Neural progenitor cell (in vitro differentiated cells): ENCODE measurements at regions not wholly inside any gene's neighbourhood (a gene's known extent, or its start where the extent isn't known, plus 50 kb on each side); places are given as distances from the start of the nearest gene placed in this dataset.

Experiments
- DNase-seq: peaks from one replicate; pipeline ENCODE4 v3.0.0-alpha.2; 2016; ENCODE audit warnings: low spot score
- H2AFZ ChIP-seq: fragments of 200-600 bp; sonication (generic); replicated peaks from 2 replicates; pipeline ENCODE4 v1.6.1; 2016; ENCODE audit warnings: antibody characterized with exemption
- H3F3A ChIP-seq: fragments of 200-600 bp; sonication (generic); 2 replicates; pipeline ENCODE4 v1.6.1; 2016; ENCODE audit warnings: antibody characterized with exemption, low read depth
- H3K27ac ChIP-seq: fragments of 200-600 bp; sonication (generic); 2 replicates; pipeline ENCODE4 v1.5.1; 2016; ENCODE audit warnings: mild to moderate bottlenecking
- H3K27me3 ChIP-seq: fragments of 200-600 bp; sonication (generic); 2 replicates; pipeline ENCODE4 v1.6.1; 2016; ENCODE audit warnings: mild to moderate bottlenecking, moderate library complexity
- H3K36me3 ChIP-seq: fragments of 200-600 bp; sonication (generic); 2 replicates; pipeline ENCODE4 v1.5.1; 2016
- H3K4me1 ChIP-seq: fragments of 200-600 bp; sonication (generic); 2 replicates; pipeline ENCODE4 v1.6.1; 2016; ENCODE audit warnings: mixed run types
- H3K4me2 ChIP-seq: fragments of 200-600 bp; sonication (generic); 2 replicates; pipeline ENCODE4 v1.6.1; 2016
- H3K4me3 ChIP-seq: fragments of 200-600 bp; sonication (generic); 2 replicates; pipeline ENCODE4 v1.5.1; 2016
- H3K79me2 ChIP-seq: fragments of 200-600 bp; sonication (generic); 2 replicates; pipeline ENCODE4 v1.6.1; 2016; ENCODE audit warnings: low read depth
- H3K9ac ChIP-seq: fragments of 200-600 bp; sonication (generic); 2 replicates; pipeline ENCODE4 v1.6.1; 2016
- H3K9me3 ChIP-seq: fragments of 200-600 bp; sonication (generic); 2 replicates; pipeline ENCODE4 v1.5.1; 2016; ENCODE audit warnings: low read depth
- H4K20me1 ChIP-seq: fragments of 200-600 bp; sonication (generic); 2 replicates; pipeline ENCODE4 v1.6.1; 2016; ENCODE audit warnings: low read depth
- H3K27ac Mint-ChIP-seq: 3 replicates; pipeline ENCODE4 v1.8.0; 2021; ENCODE audit warnings: mixed read lengths
- H3K27me3 Mint-ChIP-seq: 2 replicates; pipeline ENCODE4 v1.8.0; 2022; ENCODE audit warnings: low read depth, mild to moderate bottlenecking, inconsistent platforms, moderate library complexity, mixed read lengths; ENCODE audit not compliant: insufficient read depth
- H3K36me3 Mint-ChIP-seq: 3 replicates; pipeline ENCODE4 v1.8.0; 2021; ENCODE audit warnings: mixed read lengths
- H3K4me1 Mint-ChIP-seq: 3 replicates; pipeline ENCODE4 v1.8.0; 2021; ENCODE audit warnings: mixed read lengths
- H3K4me3 Mint-ChIP-seq: 3 replicates; pipeline ENCODE4 v1.8.0; 2021; ENCODE audit warnings: mild to moderate bottlenecking, moderate library complexity, mixed read lengths
- H3K9me3 Mint-ChIP-seq: 3 replicates; pipeline ENCODE4 v1.8.0; 2020; ENCODE audit warnings: mixed read lengths
- EZH2 ChIP-seq: fragments of 200-600 bp; sonication (generic); IDR thresholded peaks from 2 replicates; pipeline ENCODE4 v1.6.1; 2017; ENCODE audit warnings: antibody characterized with exemption, mild to moderate bottlenecking, moderate library complexity
- EZH2phosphoT487 ChIP-seq: fragments of 200-600 bp; sonication (generic); IDR thresholded peaks from 2 replicates; pipeline ENCODE4 v1.6.1; 2017; ENCODE audit warnings: antibody characterized with exemption
- TF ChIP-seq, protein P1 (sequence below): fragments of 200-600 bp; sonication (generic); IDR thresholded peaks from 2 replicates; pipeline ENCODE4 v1.5.1; 2017; ENCODE audit warnings: antibody characterized with exemption, mild to moderate bottlenecking

DNA sequence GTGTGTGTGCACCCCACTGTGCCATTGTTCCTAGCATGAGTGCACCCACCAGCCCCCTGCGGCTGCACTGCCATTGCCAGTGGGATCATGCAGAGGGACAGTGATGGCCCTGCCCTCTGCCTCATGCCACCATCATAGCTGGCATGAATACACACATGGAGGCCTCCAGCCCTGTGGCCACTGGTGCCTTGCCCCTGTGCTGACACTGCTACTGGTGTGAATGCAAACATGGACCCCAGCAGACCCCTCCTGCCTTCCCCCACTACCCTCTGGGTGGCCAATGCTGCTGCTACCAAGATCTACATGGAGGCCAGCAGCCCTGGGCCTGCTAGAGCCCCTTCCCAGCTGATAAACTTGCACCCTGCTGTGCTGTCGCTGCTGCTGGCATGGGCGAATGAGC lies 995.5 kb upstream of the GOT2 start:
- Mint-ChIP-seq H3K27ac (no peak overlapping the region), H3K36me3 (no peaks in the 10 kb centered on the region), H3K27me3 (peaks cover 4% of the 10 kb centered on the region), H3K4me1 (no peaks in the 10 kb centered on the region), H3K9me3 (peaks cover 11% of the 10 kb centered on the region), H3K4me3 (no peak overlapping the region)
- no peak for DNase-seq
- Histone ChIP-seq H4K20me1 (no peaks in the 10 kb centered on the region), H3K4me3 (no peak overlapping the region), H3K4me2 (no peak overlapping the region), H3K27me3 (no peaks in the 10 kb centered on the region), H2AFZ (no peak overlapping the region), H3K36me3 (no peaks in the 10 kb centered on the region), H3K79me2 (no peaks in the 10 kb centered on the region), H3K27ac (no peak overlapping the region), H3K9me3 (no peaks in the 10 kb centered on the region), H3K9ac (no peak overlapping the region), H3F3A (no peaks in the 10 kb centered on the region), H3K4me1 (no peaks in the 10 kb centered on the region)
- TF ChIP-seq EZH2phosphoT487 (no peak), EZH2 (no peak)

DNA sequence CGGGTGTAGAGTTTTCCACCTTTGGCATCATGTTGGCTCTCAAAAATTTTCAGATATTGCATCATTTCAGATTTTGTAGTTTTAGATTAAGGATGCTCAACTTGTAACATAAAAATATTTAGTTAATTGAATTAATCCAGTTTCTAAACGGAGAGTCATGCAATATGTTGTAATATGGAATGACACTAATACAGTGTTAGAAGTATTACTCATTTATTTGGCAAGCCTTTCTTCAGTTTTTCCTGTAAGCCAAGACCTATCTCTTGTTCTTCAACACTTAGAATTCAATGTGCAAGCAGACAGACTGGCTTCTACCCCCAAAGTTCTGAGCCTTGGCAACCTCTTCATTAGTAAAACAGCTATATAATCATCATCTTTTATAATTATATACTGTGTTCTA lies 985.0 kb upstream of the GOT2 start:
- TF ChIP-seq EZH2phosphoT487 (no peak), EZH2 (no peak)
- TF ChIP-seq, protein P1, sequence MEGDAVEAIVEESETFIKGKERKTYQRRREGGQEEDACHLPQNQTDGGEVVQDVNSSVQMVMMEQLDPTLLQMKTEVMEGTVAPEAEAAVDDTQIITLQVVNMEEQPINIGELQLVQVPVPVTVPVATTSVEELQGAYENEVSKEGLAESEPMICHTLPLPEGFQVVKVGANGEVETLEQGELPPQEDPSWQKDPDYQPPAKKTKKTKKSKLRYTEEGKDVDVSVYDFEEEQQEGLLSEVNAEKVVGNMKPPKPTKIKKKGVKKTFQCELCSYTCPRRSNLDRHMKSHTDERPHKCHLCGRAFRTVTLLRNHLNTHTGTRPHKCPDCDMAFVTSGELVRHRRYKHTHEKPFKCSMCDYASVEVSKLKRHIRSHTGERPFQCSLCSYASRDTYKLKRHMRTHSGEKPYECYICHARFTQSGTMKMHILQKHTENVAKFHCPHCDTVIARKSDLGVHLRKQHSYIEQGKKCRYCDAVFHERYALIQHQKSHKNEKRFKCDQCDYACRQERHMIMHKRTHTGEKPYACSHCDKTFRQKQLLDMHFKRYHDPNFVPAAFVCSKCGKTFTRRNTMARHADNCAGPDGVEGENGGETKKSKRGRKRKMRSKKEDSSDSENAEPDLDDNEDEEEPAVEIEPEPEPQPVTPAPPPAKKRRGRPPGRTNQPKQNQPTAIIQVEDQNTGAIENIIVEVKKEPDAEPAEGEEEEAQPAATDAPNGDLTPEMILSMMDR = no peak
- Histone ChIP-seq H3K4me2 (no peak overlapping the region), H3K4me1 (no peaks in the 10 kb centered on the region), H3K36me3 (no peaks in the 10 kb centered on the region), H3K9me3 (no peaks in the 10 kb centered on the region), H3K4me3 (no peak overlapping the region), H4K20me1 (no peaks in the 10 kb centered on the region), H3K9ac (no peak overlapping the region), H3K79me2 (no peaks in the 10 kb centered on the region), H3K27me3 (no peaks in the 10 kb centered on the region), H3F3A (no peaks in the 10 kb centered on the region), H3K27ac (no peak overlapping the region), H2AFZ (no peak overlapping the region)
- Mint-ChIP-seq H3K4me1 (no peaks in the 10 kb centered on the region), H3K9me3 (no peaks in the 10 kb centered on the region), H3K27ac (no peak overlapping the region), H3K27me3 (no peaks in the 10 kb centered on the region), H3K4me3 (no peak overlapping the region), H3K36me3 (no peaks in the 10 kb centered on the region)
- DNase-seq = no peak

DNA sequence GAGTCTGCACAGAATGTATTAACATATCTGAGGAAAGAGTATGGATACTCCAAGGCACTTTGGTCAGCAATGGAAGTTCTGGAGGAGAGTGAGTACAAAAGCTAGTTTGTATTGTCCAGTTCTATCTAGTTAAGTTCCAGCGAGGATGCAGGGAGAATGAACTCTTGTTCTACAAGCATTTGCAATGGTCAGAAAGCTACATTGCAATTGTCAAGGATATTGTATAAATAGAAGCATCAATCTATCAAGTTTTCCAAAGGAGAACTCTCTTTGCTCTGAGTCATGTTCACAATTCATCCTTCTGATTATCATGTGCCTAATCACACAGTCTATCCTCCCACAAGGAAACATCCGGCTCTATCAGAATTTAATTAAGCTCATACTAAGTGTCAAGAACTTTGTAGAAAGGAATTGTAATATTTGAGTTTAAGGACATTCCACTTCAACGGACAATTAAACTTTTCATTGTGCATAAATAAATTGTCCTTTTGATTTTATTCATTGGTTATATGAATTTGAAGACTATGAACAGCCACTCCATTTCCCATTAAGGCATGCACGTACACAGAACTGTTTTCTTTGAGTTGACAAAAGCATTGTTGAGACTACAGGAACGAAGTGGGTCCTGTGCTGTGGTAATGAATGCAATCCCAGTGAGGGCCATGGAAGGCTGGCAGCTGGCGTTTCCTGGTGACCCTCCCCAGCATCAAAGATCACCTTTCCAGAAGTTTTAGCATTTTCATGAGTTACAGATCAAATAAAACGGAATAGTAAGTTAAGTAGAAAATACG lies 973.5 kb upstream of the GOT2 start:
- Histone ChIP-seq H3K27ac (no peak overlapping the region), H3K4me3 (no peak overlapping the region), H3F3A (no peaks in the 10 kb centered on the region), H2AFZ (no peak overlapping the region), H3K79me2 (no peaks in the 10 kb centered on the region), H3K27me3 (no peaks in the 10 kb centered on the region), H3K36me3 (no peaks in the 10 kb centered on the region), H4K20me1 (no peaks in the 10 kb centered on the region), H3K9ac (no peak overlapping the region), H3K4me2 (no peak overlapping the region), H3K4me1 (no peaks in the 10 kb centered on the region), H3K9me3 (no peaks in the 10 kb centered on the region)
- no peak for DNase-seq
- no peak overlapping the region for H3K27ac Mint-ChIP-seq
- peaks cover 3% of the 10 kb centered on the region for H3K27me3 Mint-ChIP-seq
- no peak for TF ChIP-seq EZH2phosphoT487
- TF ChIP-seq, protein P1 = no peak
- TF ChIP-seq EZH2 = no peak
- no peaks in the 10 kb centered on the region for H3K36me3 Mint-ChIP-seq
- no peak overlapping the region for H3K4me3 Mint-ChIP-seq
- peaks cover 3% of the 10 kb centered on the region for H3K4me1 Mint-ChIP-seq
- H3K9me3 Mint-ChIP-seq = no peaks in the 10 kb centered on the region
